HCEC 1CT (cell line): ENCODE measurements at regions not wholly inside any gene's neighbourhood (a gene's known extent, or its start where the extent isn't known, plus 50 kb on each side); places are given as distances from the start of the nearest gene placed in this dataset.

Experiments used
- DNase-seq: peaks from one replicate; pipeline ENCODE4 v3.0.0-alpha.2; 2017

DNA sequence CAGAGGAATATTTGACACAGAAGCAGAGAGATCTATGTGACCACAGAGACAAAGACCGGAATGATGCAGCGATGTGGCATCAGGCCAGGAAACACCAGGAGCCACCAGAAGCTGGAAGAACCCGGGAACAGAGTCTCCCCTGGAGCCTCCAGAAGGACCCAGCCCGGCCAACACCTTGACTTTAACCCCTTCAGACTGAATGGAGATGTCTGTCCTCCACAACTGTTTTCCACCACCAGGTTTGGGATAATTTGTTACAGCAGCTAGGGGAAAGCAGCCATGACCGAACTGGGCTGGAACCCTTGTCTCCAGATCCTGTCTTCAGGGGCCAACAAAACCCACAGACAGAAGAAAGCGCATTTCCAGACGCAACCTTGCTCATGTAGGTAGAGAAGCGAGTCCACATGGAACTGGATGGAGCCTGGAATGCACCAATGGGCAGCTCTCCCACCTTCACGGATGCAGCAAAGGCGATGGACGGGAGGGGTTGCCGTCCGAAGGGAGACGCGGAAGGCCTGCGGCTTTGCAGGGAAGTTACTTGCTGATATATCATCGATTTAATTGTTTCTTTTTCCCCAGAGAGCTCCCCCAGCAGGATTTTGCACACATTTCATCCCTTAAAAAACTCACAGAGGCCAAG is 396.6 kb downstream of the NPHP4 start:
- DNase-seq, result no peak

DNA sequence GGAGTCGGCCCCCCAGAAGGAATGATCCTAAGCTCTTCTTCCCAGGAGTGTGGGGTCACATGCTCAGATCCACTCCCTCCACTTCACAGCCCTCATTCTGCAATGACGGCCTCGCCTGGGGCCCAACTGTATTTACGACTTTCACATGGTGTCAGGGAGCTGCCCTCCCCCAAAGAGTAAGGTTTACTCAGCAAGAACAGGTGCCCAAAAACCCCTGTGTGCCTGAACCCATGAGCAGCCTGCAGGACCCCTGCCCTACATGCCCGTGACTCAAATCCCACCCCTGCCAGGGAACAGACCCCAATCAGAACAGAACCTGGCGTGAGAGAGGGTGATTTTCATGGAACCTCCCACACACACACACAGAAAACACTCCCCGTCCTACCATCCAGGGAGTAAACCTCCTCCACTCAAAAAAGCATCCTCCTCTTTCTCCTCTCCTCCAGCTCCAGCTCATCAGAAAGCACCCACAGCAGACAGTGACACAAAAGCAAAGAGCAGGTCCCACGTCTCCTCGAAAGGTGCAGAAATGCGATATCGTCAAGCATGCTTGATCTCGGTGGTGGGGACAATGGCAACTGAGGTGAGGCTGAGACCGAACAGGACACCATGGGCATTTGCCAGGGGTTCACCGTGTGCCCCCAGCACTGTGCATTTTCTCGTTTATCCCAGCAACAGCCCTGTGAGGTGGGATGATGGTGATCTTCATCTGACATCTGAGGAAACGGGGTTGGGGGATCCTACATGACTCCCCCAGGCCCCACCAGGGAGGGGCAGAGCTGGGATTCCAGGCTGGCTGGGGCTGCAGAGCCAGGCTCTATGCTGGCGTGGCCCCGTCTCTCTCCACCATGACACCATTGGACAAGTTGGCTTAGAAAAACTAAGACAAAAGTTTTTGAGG is 397.9 kb downstream of the NPHP4 start:
- no peak for DNase-seq

DNA sequence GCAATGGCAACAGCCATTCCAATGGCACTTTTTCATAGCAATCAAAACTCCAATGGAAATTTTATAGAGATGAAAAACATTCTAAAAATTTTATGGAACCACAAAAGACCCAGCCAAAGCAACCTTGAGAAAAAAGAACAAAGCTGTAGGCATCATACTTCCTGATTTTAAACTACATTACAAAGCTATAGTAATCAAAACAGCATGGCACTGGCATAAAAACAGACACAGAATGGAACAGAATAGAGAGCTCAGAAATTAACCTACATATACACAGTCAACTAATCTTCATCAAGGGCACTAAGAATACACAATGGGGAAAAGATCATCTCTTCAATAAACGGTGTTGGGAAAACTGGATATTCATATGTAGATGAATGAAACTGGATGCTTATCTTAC is 401.5 kb downstream of the NPHP4 start:
- DNase-seq, result no peak

DNA sequence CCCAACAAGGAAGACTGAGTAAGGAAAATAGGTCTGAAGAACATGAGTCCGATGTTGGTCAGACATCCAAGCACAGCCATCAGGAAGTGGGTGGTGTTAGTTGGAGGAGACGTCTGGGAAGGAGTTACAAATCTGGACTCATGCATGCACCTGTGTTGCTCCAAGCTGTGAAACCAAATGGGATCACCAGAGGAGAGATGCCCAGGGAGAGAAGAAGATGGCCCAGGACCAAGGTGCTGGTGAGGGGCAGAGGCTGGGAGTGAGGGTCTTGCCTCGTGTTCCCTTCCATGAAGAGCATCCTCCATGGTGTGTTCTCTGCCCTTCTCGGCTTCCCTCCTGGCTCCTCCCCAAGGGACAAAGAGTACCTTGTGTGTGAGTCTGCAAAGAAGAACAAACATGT is 405.6 kb downstream of the NPHP4 start:
- DNase-seq, result no peak

DNA sequence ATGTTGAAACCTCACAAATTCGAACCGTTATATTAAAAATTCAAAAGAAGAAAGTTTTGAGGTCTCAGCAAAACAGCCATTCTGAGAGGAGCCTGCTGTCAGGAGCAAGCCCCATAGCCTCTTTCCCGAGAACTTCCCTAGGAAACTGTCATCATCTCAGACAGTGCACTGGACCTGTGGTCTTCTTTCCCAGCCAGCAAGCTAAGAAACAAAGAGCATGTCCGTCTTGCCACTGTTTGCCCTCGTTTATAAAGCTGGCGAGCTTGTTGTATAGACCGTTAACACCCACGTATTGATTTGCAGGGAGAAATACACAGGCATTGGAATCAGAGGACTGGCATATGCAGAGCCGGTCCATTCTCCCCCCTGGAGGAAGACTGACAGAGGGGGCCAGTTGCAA is 407.0 kb downstream of the NPHP4 start:
- DNase-seq, result no peak

DNA sequence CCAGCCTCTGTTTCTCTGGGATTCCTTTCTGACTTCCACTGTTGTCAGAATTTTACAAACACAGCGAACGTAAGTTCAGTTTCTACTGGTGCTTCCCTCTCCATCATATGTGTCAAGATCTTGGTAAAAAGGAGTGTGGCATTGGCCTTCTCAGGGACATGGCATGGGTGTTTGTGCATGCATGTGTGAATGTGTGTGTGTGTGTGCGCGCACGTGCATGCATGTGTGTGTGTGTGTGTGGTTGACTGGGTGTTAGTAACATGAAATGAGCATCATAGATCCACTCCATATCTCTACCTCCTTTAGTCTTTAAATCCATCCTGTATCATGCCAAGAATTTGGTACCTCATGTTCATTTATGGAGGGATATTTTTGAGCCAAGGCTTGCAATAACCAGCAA is 411.3 kb downstream of the NPHP4 start:
- no peak for DNase-seq

DNA sequence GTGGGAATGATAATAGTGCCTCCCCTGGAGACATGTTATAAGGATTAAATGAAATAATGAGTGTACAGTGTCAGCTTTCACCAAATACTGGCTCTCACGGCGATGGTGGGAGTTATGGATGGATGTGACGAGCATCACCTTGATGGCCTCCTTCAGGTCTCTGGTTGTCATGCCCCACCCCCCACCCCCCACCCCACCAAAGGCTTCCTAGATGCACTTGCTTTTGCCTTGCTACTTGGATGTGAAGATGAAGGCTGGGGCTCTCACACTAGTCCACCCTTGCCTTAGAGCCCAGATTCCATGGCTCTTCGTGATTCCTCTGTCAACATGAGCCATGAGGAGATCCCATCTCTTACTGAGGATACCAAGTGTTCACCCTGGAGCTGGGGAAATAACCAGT is 412.3 kb downstream of the NPHP4 start:
- no peak for DNase-seq

DNA sequence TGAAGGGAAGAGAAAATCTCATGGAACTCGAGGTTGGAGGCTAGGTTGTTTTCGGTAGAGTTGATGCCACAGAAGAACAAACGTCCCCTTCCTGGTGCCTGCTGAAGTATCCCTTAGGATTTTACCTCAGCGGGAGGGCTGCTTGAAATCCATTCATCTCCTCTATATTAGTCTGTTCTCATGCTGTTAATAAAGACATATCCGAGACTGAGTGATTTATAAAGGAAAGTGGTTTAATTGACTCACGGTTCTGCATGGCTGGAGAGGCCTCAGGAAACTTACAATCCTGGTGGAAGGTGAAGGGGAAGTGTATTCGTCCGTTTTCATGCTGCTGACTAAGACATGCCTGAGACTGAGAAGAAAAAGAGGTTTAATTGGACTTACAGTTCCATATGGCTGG is 413.5 kb downstream of the NPHP4 start:
- DNase-seq, result no peak

DNA sequence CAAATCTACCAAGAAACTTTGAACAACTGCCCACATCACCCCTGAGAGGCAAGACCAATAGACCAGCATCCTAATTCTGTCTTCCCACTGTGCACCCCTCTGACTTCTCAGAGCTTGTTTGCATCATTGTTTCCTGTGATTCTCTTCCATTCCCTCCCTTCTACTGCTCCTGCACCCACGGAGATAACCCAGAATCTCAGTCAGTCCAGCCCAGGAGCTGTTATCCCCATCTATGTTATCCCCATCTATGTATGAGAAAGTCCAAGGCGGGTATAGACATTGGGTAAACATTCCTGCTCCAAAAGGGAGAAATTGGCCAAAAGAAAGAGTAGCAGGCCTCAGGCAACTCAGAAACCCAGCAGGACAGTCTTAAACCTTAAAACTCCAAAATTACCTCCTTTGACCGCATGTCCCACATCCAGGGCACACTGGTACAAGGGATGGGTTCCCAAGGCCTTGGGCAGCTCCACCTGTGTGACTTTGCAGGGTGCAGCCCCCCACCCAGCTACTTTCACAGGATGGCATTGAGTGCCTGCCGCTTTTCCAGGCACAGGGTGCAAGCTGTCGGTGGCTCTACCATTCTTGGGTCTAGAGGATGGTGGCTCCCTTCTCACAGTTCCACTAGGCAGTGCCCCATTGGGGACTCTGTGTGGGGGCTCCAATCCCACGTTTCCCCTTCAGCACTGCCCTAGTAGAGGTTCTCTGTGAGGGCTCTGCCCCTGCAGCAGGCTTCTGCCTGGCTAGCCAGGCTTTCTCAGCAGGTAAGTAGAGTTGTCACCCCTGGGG is 414.8 kb downstream of the NPHP4 start:
- DNase-seq, result no peak

DNA sequence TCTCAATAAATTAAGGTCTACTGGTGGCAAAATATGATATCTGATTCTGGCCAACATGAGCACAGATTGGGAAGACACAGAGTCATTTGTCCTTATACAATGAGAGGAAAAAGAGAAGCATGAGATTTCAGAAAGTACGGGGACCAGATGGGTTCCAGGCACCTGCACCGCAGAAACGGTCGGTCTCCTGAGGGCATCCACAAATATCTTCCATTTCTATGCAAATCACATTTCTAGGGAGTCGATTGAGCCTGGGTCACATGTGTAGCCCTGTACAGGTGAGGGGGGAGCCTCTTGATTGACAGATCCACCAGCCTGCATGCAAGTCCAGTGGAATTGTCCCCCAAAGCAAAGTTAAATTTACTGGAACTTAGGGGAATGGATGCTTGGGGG is 415.6 kb downstream of the NPHP4 start:
- no peak for DNase-seq

DNA sequence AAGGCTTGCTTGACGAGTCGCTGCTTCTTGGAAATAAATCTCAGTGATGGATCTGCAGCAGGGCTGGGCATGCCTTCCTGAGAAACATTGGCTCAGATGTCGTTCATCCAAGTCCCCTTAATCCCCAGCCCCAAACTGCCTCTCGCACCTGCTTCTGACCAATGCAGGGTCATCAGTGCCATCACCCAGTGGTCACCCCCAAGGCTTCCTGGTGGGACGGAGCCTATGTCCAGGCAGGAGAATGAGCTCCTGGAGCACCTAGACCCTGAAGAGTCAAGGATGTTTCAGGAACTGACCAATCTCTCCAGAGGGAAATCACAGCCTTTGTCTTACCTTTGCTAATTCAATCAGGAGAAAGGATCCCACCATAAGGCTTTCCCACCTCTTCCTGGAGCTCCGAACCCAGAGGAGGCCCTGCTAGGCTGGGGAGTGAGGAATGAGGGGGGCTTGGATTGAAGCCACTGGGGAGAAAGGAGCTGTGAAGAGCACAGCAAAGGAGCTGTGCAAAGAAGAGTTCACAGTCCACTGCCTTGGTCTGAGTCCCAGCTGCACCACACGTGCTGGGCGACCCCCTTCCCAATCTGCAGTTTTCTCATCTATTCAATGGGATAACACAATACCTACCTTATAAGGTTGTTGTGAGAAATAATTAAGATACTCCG is 416.1 kb downstream of the NPHP4 start:
- no peak for DNase-seq

DNA sequence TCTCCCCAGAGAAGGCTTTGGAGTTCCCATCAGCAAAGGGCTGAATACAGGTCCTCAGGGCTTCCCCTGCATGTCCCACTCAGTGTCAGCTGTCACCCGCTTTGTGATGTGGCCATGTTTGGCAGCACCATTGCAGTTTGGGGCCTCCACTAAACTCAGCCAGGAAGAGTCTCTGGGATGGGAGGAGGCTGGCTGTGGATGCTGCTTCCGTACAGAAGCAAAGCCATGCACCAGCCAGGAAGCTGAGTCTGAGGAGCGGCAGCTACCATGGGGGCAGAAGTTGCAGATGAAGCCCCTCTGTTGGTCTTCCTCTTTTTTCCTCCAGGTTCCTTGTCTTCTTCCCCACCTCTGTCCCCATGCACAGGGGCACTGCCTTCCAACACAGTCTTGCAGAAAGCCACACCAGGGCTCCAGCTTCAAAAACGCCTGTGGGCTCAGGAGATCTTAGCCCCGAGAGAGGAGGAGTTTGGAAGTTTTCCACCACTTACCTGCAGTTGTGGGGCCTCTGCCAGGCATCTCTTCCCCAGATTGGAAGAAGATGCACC is 416.8 kb downstream of the NPHP4 start:
- DNase-seq, result no peak

DNA sequence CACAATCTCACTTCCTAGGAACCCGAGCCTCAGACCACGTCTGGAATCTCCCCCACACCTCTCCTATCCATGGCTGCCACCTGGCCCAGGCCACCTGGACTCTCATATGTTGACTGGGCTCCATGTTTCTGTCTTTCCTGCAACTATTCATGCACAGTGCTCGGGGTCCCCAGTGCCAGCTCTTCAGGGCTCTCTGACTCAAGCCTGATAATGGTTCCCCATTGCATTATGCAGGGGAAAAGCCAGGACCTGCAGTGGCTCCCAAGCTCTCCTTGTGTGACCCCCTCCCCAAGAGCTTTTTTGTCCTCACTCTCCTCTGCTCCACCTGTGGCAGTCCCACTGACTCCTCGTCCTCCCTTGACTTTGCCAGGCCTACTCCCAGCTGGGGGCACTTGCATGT is 417.6 kb downstream of the NPHP4 start:
- no peak for DNase-seq

DNA sequence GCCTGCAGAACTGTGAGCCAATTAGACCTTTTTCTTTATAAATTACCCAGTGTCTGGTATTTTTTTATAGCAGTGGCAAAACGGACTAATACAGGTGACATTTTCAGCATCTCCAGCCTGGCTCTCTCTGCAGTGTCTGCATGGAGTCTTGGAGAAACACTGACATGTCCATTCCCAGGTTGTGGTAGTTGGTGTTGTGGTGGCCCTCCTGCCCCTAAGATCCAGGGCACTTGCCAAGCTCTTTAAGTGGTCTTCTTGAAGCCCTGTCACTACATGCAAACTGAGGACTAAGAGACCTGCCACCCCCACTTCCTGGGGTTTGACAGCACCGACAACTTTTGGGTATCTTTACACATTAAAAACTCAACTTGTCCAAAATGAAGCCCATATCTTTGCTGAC is 419.4 kb downstream of the NPHP4 start:
- no peak for DNase-seq

DNA sequence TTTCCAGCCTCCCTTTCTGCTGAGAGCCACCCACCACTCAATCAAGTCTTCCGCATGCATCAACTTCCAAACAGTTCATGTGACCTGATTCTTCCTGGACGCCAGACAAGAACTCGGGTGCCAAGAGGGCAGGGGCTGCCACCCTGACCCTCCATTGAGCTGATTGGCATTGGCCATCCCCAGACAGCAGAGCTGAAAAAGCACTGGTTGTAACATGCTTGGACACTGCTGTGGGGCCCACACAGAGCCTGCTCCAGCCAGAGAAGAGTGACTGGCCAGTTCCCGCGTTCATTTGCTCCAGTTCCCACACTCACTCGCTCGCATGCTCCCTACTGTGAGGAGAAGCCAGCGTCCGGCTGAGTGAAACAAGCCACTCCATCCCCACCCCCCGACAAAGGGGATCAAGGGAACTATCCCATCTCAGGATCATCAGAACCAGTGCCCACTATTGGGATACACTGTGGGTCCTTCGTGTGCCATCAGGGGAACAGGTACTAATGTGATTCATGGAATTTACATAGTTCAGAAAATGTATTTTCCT is 420.3 kb downstream of the NPHP4 start:
- no peak for DNase-seq

DNA sequence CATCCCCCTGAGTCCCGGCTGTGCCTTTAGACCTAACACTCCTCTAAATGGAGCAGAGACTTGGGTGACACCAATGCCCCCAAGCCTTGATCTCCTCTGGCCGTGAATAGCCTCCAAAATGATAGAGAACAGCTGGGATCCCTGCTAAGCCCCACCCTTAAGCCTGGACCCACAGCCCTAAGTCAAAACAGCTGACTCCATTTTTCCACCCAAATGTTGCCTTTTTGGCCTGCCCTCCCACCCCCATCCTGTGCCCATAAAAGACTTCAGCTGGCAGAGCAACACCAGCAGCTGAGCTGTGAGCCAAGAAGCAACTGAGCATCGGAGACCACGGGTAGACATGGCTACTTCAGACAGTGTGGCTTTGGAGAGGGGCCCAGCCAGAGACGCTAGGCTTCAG is 420.8 kb downstream of the NPHP4 start:
- DNase-seq, result no peak

DNA sequence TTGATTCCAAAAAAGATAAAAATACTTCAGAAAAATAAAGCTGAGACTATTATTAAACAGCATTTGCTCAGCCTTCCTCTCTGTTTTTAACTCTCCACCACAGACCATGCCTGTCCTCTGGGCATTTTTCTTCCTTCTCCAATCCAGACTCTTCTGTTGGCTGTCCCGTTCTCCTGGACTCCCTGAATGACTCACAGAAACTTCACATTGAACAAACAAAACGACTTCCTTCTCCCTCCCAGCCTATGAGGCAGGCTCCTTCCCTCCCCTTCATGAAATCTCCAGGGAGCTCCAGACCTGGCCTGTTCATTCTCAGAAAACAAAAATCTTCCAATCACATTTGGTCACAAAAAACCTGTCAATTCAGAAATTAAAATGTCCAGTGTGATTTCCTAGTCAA is 421.3 kb downstream of the NPHP4 start:
- no peak for DNase-seq

DNA sequence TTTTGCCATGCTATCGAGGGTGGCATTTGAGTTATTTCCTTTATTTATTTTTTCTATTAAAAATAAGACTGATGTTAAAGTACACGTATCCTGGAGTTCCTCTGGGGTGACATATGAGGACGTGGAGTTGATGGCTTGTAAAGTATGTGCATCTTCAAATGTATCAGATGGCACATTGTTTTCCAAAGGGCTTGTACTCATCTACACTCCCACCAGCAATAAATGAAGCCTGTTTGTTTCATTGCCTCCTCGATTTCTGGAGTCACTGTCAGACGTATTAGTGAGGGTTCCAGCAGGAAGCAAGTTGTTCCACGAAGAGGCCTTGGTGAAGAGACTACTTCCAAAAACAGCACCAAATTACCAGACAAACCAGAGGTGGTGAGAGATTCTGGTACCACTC is 423.9 kb downstream of the NPHP4 start:
- no peak for DNase-seq

DNA sequence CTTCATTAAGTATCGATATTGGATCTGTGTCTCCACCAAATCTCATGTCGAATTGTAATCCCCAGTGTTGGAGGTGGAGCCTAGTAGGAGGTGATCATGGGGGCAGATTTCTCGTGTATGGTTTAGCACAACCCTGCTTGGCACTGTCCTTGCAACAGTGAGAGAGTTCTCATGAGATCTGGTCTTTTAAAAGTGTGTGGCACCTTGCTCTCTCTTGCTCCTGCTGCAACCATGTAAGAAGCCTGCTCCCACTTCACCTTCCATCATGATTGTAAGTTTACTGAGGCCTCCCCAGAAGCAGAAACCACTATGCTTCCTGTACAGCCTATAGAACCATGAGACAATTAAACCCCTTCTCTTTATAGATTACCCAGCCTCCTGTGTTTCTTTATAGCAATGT is 424.4 kb downstream of the NPHP4 start:
- no peak for DNase-seq

DNA sequence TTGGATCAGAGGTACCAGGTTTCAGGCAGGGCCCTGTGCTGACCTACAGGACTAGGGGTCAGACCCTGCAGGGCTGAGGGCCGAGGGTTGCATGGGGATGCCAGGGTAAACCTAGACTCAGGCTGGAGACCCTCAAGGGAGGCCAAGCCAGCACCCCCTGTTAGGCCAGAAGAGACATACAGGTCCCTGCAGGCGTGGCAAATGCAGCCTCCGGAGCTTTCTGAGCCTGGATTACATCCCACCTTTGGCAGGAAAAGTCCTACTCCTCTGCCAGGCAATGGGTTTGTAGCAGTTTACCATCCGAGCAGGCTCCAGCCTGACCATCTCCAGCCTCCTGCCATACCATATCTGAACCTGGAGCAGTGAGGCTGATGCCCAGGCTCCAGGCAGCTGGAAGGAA is 425.3 kb downstream of the NPHP4 start:
- no peak for DNase-seq

DNA sequence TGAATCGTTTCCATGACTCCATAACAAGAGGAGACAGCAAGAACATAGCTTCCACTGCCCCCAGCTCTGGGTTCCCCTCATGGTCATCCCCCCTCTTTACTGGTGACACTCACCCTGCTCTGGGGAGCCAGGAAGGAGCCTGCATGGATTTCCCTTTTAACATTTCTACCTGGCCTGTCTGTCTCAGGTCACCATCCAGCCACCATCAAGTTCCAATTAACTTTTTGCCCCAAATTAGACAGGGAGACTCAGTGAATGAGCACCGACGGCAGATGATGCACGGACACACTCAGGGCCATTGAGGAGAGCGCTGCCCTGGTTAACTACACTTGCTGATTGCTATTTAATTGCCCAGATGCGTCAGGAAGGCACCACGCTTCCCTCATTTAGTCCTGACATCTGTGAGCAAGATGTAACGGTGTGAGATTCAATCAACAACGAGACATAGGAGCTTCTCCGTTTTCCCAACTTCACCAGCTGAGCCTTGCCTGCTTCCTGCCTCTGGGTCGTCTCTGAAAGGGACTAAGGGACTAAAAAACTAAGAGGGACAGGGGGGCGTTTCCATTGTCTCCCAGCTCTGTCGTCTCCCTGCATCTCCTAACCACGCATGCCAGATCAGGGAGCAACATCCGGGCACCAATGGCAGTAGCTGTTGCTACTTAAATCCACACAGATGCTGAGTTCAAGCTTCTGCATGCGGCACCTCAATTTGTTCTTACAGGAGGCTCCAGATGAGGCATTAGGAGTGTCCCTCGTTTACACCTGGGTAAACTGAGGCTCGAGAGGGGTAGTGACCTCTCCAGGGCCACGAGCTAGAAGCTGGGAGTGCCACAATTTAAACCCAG is 426.7 kb downstream of the NPHP4 start:
- no peak for DNase-seq
